Vagina (tissue), 2 donors: ENCODE measurements at regions not wholly inside any gene's neighbourhood (a gene's known extent, or its start where the extent isn't known, plus 50 kb on each side); places are given as distances from the start of the nearest gene placed in this dataset.

Experiments
- POLR2A ChIP-seq, 2 donors: fragments of 450-650 bp; IDR thresholded peaks; one replicate each; pipeline ENCODE4 v1.6.1; 2017; ENCODE audit warnings: antibody characterized with exemption in 2 of 2, mild to moderate bottlenecking in 2 of 2, moderate library complexity in 2 of 2
- POLR2AphosphoS5 ChIP-seq, 2 donors: sonication (generic); formaldehyde crosslinking; IDR thresholded peaks; one replicate each; pipeline ENCODE4 v1.9.0; 2017; ENCODE audit warnings: antibody characterized with exemption in 2 of 2, mild to moderate bottlenecking in 2 of 2, low read depth in 1 of 2; ENCODE audit not compliant: insufficient read depth in 1 of 2
- TF ChIP-seq, protein P1 (sequence below), 3 experiments: fragments of 450-650 bp in 2 of 3; fragments of 200-600 bp in 1 of 3; sonication (generic) in 1 of 3; IDR thresholded peaks; one replicate each; pipeline ENCODE4 v1.5.1; 2017 to 2019; ENCODE audit warnings: antibody characterized with exemption in 3 of 3, mild to moderate bottlenecking in 2 of 3, moderate library complexity in 2 of 3

DNA sequence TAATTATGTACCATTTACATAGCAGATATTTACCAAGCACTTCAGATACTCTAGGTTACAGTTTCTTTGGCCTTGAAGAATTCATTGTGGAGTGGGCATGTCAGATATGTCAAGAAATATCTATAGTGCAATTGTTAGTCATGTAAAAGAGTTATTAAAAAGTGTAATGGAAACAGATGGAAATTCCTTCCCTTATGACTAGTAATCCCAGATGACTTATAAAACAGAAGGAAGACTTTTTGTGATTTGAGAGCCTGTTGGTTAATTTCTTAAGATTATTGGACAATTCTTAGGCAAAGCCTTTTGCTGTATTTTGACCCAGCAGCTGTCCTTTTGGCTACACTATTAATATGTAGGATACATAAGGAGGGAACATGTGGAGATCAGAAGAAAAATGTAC is 708.9 kb upstream of the NECTIN3 start:
- TF ChIP-seq, protein P1, sequence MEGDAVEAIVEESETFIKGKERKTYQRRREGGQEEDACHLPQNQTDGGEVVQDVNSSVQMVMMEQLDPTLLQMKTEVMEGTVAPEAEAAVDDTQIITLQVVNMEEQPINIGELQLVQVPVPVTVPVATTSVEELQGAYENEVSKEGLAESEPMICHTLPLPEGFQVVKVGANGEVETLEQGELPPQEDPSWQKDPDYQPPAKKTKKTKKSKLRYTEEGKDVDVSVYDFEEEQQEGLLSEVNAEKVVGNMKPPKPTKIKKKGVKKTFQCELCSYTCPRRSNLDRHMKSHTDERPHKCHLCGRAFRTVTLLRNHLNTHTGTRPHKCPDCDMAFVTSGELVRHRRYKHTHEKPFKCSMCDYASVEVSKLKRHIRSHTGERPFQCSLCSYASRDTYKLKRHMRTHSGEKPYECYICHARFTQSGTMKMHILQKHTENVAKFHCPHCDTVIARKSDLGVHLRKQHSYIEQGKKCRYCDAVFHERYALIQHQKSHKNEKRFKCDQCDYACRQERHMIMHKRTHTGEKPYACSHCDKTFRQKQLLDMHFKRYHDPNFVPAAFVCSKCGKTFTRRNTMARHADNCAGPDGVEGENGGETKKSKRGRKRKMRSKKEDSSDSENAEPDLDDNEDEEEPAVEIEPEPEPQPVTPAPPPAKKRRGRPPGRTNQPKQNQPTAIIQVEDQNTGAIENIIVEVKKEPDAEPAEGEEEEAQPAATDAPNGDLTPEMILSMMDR (IDR thresholded peaks at IDR 0.05), result no peak
- TF ChIP-seq POLR2A (IDR thresholded peaks at IDR 0.05), result no peak
- no peak for TF ChIP-seq POLR2AphosphoS5 (IDR thresholded peaks at IDR 0.05; ENCODE audit: insufficient read depth in 1 of 2, low read depth in 1 of 2)
